Upper lobe of right lung (tissue), 1 donor: ENCODE measurements at regions not wholly inside any gene's neighbourhood (a gene's known extent, or its start where the extent isn't known, plus 50 kb on each side); places are given as distances from the start of the nearest gene placed in this dataset.
A peak's percentile ranks its signal among the peaks of the same experiment; 100 is the strongest.

Experiments
- ATAC-seq: fragments of 200-7000 bp; cut with Tn5 transposase; one replicate; pipeline ENCODE4 v1.9.1; 2020; ENCODE audit warnings: mild to moderate bottlenecking, moderate library complexity
- DNase-seq: peaks from one replicate; pipeline ENCODE4 v3.0.0-alpha.2; 2020
- H3K27ac ChIP-seq: fragments of 200-600 bp; one replicate; pipeline ENCODE4 v1.8.0; 2022
- H3K27me3 ChIP-seq: fragments of 200-600 bp; one replicate; pipeline ENCODE4 v1.8.0; 2022; ENCODE audit warnings: mild to moderate bottlenecking
- H3K36me3 ChIP-seq: fragments of 200-600 bp; one replicate; pipeline ENCODE4 v1.8.0; 2022
- H3K4me1 ChIP-seq: fragments of 200-600 bp; one replicate; pipeline ENCODE4 v1.8.0; 2022
- H3K4me3 ChIP-seq: fragments of 200-600 bp; one replicate; pipeline ENCODE4 v1.8.0; 2022; ENCODE audit warnings: mild to moderate bottlenecking
- H3K9me3 ChIP-seq: fragments of 200-600 bp; one replicate; pipeline ENCODE4 v1.8.0; 2022
- CTCF ChIP-seq: fragments of 200-600 bp; IDR thresholded peaks from one replicate; pipeline ENCODE4 v1.8.0; 2022; ENCODE audit warnings: antibody characterized with exemption
- intact Hi-C: fragments of 100-400 bp; cut with DNase I; formaldehyde crosslinking; loops from one replicate; pipeline ENCODE4 v1.11.0; 2022
- donor health status: DM: no; HTN: yes; CAD: no; lungs with severe emphysema.

- no peaks in the 10 kb centered on the region for H3K4me1 ChIP-seq
- TF ChIP-seq CTCF = no peak
- no peak overlapping the region for H3K4me3 ChIP-seq
- intact Hi-C loops = no loop called here
- no peaks in the 10 kb centered on the region for H3K27me3 ChIP-seq
- no peak overlapping the region for H3K27ac ChIP-seq
- H3K9me3 ChIP-seq = no peaks in the 10 kb centered on the region
- ATAC-seq (no peak), DNase-seq (no peak)
- H3K36me3 ChIP-seq = no peaks in the 10 kb centered on the region
Observed at GRCh38 chr13:100899720-100900316, 225.2 kb upstream of the TMTC4 start.

GRCh38 chr13:100898431-100898830 lies 223.8 kb upstream of the TMTC4 start:
- Histone ChIP-seq H3K4me3 (no peak overlapping the region), H3K4me1 (no peaks in the 10 kb centered on the region), H3K36me3 (no peaks in the 10 kb centered on the region), H3K9me3 (no peaks in the 10 kb centered on the region), H3K27ac (no peak overlapping the region), H3K27me3 (no peaks in the 10 kb centered on the region)
- ATAC-seq = no peak
- DNase-seq = no peak
- intact Hi-C loops = no loop called here
- no peak for TF ChIP-seq CTCF

- ATAC-seq = no peak
Observed at GRCh38 chr13:100895651-100896050, 221.1 kb upstream of the TMTC4 start.

GRCh38 chr13:100892981-100893380 lies 218.4 kb upstream of the TMTC4 start:
- DNase-seq = no peak
- TF ChIP-seq CTCF = no peak
- H3K4me1 ChIP-seq = no peaks in the 10 kb centered on the region
- intact Hi-C loops = no loop called here
- no peaks in the 10 kb centered on the region for H3K27me3 ChIP-seq
- no peaks in the 10 kb centered on the region for H3K9me3 ChIP-seq
- H3K4me3 ChIP-seq = no peak overlapping the region
- H3K36me3 ChIP-seq = no peaks in the 10 kb centered on the region
- no peak overlapping the region for H3K27ac ChIP-seq
- ATAC-seq = no peak

More at GRCh38 chr13:100895651-100896050, 221.1 kb upstream of the TMTC4 start:
- Histone ChIP-seq H3K4me1 (no peaks in the 10 kb centered on the region), H3K27me3 (no peaks in the 10 kb centered on the region), H3K4me3 (no peak overlapping the region), H3K9me3 (no peaks in the 10 kb centered on the region), H3K27ac (no peak overlapping the region), H3K36me3 (no peaks in the 10 kb centered on the region)
- no peak for TF ChIP-seq CTCF
- intact Hi-C loops = no loop called here
- DNase-seq = no peak

- Histone ChIP-seq H3K9me3 (no peaks in the 10 kb centered on the region), H3K27me3 (no peaks in the 10 kb centered on the region), H3K36me3 (no peaks in the 10 kb centered on the region), H3K4me1 (no peaks in the 10 kb centered on the region), H3K27ac (no peak overlapping the region), H3K4me3 (no peak overlapping the region)
- intact Hi-C loops = no loop called here
- ATAC-seq (no peak), DNase-seq (no peak)
- no peak for TF ChIP-seq CTCF
Observed at GRCh38 chr13:100890645-100891044, 216.1 kb upstream of the TMTC4 start.

GRCh38 chr13:100887729-100888151 lies 213.1 kb upstream of the TMTC4 start:
- Histone ChIP-seq H3K9me3 (no peaks in the 10 kb centered on the region), H3K27ac (no peak overlapping the region), H3K27me3 (no peaks in the 10 kb centered on the region), H3K36me3 (no peaks in the 10 kb centered on the region), H3K4me1 (no peaks in the 10 kb centered on the region), H3K4me3 (no peak overlapping the region)
- ATAC-seq (peak; percentile 22), DNase-seq (no peak)
- intact Hi-C loops = no loop called here
- TF ChIP-seq CTCF = no peak
